ENCODE measurements at regions not wholly inside any gene's neighbourhood (a gene's known extent, or its start where the extent isn't known, plus 50 kb on each side); places are given as distances from the start of the nearest gene placed in this dataset.

- TF ChIP-seq RAD21 (IDR thresholded peaks at IDR 0.05; ENCODE audit: low read depth) (no peak), EP300 (IDR thresholded peaks at IDR 0.05; ENCODE audit: borderline replicate concordance) (no peak), REST (IDR thresholded peaks at IDR 0.05; ENCODE audit: low read depth) (no peak), NFIC (IDR thresholded peaks at IDR 0.05) (no peak), TAF1 (IDR thresholded peaks at IDR 0.05; ENCODE audit: low read depth) (no peak), YY1 (IDR thresholded peaks at IDR 0.05; ENCODE audit: low read depth) (no peak), USF1 (IDR thresholded peaks at IDR 0.05) (no peak), CEBPB (IDR thresholded peaks at IDR 0.05) (no peak), TEAD4 (IDR thresholded peaks at IDR 0.05) (no peak)
- TF ChIP-seq, protein P1, sequence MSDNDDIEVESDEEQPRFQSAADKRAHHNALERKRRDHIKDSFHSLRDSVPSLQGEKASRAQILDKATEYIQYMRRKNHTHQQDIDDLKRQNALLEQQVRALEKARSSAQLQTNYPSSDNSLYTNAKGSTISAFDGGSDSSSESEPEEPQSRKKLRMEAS (IDR thresholded peaks at IDR 0.05): no peak
These were observed 175.5 kb downstream of the KATNIP start for GRCh38 chr16:27725236-27726000.
